Kasumi-1 (cell line): ENCODE measurements at regions not wholly inside any gene's neighbourhood (a gene's known extent, or its start where the extent isn't known, plus 50 kb on each side); places are given as distances from the start of the nearest gene placed in this dataset.

ENCODE experiments used
- DNase-seq, 2 experiments: peaks; one replicate each; lab custom pipeline; 2025; lab: John Stamatoyannopoulos, UW

DNA sequence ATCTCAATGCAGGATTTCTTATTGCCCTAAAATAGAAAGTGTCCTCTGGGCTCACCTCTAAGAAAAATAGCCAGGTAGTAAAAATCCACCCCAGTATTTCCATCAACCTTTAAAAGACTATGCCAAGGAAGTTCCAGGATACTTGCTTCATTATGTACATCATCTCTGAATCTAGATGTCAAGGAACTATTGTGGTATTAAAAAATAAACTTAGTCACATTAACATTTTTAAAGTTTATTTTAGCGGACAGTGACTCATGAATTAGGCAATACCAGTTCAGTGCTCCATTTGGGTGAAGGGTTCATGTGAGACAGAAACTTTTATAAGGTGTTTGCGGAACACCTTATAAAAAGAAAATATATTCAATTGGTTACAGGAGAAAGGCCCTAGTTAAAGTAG, 209.2 kb downstream of the ADAM29 start:
- no peak for DNase-seq

DNA sequence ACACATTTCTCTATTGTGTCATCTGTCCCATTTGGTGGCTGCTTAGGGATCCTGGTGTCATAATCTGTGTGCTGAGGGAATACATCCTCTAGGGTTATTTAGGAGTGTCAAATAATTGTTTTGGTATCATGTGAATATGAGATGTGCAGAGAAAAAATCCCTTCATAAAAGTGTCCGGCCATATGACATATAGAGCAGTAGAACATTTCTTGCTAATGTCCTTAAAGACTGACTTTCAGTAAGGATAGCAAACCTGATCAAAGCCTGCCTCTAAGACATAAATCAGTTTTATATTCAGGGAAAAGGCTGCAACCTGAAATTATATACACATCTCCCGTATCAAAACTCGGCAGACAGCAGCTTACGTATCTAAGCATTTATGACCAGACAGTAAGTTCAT, 211.6 kb downstream of the ADAM29 start:
- no peak for DNase-seq

GRCh38 chr4:175139205-175139604, 221.0 kb downstream of the ADAM29 start:
- no peak for DNase-seq

GRCh38 chr4:175143116-175143515, 225.0 kb downstream of the ADAM29 start:
- no peak for DNase-seq

GRCh38 chr4:175146799-175147198, 228.6 kb downstream of the ADAM29 start:
- no peak for DNase-seq

DNA sequence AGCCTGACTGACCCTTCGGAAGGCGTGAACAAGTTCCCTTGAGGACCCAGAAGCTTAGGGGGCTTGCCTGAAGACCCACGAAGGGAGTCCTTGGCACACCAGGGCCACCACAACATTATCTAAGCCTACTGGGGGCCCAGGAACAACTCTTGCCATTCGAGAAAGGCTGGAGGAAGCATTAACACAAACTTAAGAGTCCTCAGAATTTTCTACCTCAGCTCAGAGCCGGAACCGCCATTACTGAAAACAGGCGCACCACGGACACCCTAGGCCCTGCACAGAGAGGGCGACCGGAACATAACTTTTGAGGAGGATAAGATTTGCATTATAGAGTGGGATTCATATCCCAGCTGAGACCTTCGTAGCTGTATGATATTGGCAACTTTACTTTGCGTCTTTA, 229.1 kb downstream of the ADAM29 start:
- DNase-seq = no peak

DNA sequence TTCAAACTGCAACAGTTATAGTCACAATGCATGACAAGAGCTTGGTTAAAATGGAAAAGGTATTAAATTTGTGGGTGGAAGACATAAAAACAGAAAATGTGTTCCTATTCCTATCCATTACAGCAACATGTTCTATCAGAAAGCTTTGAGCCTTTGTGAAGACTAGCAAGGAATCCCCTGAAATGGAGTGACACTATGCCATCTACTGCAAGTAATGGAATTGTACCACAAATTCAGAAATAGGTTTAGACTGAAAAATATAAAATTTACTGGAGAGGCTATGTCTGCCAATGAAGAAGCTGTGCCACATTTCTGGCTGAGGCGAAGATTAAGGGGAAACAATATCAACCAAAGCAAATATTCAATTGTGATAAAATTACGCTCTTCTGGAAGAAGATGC, 247.9 kb downstream of the ADAM29 start:
- DNase-seq = no peak

- DNase-seq = no peak
Measured at GRCh38 chr4:175176710-175177109, 258.6 kb downstream of the ADAM29 start.

- DNase-seq = no peak
Measured at GRCh38 chr4:175190654-175191053, 272.5 kb downstream of the ADAM29 start.

DNA sequence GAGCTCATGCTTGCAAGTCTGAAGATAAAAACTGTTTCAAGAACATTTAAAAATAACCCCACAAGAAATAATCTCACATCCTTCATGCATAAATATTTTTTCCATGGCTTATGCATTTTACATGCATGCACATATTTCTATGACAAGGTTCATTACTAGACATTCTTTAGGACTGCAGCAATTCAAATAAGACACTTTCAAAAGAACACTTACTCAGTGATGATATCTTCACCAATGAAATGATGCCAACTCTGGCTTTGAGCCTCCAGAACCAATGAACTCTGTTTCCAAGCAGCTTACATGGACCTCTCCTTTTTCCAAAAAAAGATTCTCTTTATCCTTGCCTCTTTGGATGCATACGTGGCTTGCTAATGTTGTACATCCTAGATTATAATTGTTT, 279.9 kb downstream of the ADAM29 start:
- DNase-seq = no peak

DNA sequence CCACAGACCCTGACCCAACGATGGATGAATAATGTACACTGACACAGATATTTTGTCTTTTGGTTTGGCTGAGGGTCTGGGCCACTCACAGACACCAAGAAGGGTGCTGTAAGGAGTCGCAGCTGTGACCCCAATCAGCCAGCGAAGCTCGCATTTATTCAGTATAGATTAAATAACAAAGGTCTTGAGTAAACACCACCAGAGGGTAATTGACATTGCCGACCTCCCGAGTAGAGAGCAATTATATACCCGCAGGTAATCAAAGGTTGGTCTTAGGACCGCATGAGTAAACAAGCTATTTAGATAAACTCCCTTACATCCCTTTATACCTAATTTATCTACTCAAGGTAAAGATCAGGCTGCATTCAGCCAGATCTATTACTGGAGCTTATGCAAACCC, 297.1 kb downstream of the ADAM29 start:
- DNase-seq = no peak

- no peak for DNase-seq
Measured at GRCh38 chr4:175215657-175216056, 297.5 kb downstream of the ADAM29 start.

DNA sequence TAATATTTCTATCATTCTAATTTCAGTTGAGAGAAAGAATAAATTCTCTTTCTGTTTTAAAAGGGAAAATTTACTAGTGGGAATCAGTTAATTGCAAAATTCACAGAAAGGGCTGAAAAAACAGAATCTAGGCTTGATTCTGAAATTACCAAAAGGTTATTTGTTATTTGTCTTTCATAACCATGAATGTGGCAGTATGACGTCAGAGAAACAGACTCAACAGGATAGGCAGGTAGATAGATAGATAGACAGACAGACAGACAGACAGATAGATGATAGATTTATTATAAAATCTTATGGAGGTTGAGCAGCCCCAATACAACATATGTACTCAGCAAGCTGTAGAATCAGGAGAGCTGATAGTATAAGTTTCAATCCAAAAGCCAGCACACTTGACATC, 311.0 kb downstream of the ADAM29 start:
- no peak for DNase-seq

- no peak for DNase-seq
Measured at GRCh38 chr4:175234162-175234561, 316.0 kb downstream of the ADAM29 start.

- DNase-seq = peak in 1 of 2 experiments; percentile 3
Measured at GRCh38 chr4:175238827-175239517, 320.8 kb downstream of the ADAM29 start.

DNA sequence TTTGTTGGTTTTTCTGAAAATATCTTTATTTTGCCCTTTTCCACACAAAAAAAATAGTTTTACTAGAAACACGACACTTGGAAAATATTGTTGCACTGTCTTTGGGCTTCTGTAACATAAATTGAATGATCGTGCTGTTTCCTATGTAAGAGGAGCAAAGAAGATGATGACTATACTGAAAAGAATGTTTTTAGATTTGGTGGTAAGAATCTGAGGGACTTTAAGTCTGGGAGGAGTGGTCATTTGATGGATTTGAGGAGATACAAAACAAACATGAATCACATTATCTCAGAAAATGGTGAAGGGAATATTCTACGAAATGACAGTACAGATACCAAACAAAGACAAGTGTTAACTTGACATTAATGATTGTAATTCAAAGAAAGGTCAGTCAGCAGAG, 328.8 kb downstream of the ADAM29 start:
- no peak for DNase-seq

DNA sequence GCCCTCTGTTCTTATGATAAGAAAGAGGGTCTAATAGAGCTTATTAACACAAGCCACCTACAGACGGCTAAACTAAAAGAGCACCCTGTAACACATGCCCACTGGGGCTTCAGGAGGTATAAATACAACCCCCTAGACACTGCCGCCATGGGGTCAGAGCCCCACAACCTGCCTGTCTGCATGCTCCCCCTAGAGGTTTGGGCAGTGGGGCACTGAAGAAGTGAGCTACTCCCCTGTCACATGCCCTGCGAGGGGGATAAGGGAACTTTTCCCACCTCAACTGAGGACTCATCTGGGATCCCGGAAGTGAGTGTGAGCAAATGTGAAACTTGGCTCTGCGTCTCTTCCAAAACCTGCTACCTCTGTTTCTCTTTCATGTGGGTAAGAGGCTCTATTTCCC, 334.5 kb downstream of the ADAM29 start:
- no peak for DNase-seq

- DNase-seq = peak; percentile 1 to 17
Measured at GRCh38 chr4:175253184-175253902, 335.2 kb downstream of the ADAM29 start.

- DNase-seq = no peak
Measured at GRCh38 chr4:175263537-175263936, 345.4 kb downstream of the ADAM29 start.

- DNase-seq = no peak
Measured at GRCh38 chr4:175271010-175271630, 353.0 kb downstream of the ADAM29 start.

DNA sequence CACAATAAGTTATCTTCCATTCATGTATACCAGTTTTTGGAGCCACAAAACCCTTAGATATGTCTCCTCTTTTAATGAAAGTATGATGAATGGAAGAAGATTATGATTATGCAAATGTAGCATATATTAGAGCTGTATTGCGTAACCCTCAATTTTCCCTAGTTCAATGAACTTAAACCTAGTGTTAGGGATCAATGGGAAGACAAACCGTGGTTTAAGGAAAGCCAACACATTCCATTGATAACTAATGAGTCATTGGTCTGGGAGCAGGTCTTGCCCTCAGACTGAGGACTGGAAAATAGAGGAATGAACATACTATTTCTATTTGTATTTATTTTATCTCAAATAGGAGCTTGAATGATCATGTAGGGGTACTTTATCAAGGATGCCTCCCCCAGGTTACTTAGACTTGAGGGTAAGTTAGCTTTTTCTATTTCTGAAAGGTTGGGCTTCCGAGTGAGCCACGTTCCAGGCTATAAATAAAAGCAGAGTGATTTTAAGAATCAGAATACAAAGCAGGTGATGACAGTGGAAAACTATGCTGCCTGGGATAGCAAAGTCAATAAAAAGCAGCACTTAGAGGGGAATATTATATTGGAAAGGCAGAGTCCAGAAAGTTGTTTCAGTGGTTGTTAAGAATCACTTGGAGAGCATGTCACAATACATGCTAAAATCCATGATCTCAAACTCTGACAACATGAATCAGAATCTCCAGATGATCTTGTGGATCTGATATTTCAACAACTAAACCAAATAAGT, 356.0 kb downstream of the ADAM29 start:
- DNase-seq = no peak

DNA sequence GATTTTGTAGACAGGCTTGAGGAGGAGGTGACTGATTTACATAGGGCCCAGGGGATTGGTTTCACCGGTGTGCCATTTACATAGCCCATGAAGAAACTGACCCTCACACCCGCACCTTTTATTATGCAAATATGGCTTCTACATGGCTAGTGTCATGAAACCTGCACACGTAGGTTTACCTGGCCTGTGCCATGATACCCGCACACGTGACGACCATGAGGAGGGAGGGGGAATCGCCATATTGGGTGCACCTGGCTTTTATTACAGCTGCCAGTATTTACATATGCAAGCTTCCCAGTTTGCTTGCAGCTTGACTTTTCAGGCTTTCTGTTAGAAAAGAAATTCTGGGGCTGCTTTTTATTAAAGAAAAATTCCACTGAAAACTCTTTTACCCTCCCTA, 359.7 kb downstream of the ADAM29 start:
- DNase-seq = no peak

DNA sequence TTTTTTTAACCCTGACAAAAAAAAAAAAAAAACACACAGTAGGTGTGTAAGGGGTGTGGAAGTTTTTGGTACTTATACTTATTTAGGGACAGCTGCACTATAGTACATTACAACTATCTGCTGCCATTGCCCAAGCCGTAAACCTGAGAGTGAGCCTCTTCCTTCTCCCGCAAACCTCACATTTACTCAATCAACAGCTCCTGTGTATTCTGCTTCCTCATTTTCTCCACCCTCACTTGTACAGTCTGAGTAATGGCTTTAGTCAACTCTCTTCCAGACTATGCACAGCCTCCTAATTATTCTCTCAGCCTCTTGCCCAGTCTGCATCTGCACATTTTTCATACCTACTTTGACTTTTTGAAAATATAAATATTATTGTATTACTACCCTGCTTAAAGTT, 362.0 kb downstream of the ADAM29 start:
- peak; percentile 61 to 72 for DNase-seq
